ENCODE measurements at regions not wholly inside any gene's neighbourhood (a gene's known extent, or its start where the extent isn't known, plus 50 kb on each side); places are given as distances from the start of the nearest gene placed in this dataset.
A peak's percentile ranks its signal among the peaks of the same experiment; 100 is the strongest.

- DNase-seq: no peak
Observed at GRCh38 chr12:115857160-115857920, 420.2 kb downstream of the MED13L start.

DNA sequence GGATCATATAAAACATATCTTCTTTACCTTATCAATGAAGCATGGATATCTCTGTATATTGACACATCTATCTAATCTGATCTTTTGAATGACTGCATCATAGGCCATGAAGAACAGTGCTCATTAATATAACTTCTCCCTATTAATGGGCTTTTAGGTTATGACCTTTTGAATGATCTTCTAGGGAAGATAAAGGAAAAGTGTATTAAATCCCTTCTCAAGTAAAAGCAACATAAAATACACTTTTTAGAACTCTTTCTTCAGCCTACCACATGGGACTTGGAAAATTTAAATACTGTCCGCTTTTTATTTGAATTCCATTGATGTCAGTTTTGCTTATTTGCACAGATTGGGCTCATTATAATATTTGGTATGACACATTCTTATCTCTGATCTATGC lies 425.4 kb downstream of the MED13L start:
- DNase-seq: no peak

- no peak for DNase-seq
Observed at GRCh38 chr12:115850957-115851356, 426.5 kb downstream of the MED13L start.

DNA sequence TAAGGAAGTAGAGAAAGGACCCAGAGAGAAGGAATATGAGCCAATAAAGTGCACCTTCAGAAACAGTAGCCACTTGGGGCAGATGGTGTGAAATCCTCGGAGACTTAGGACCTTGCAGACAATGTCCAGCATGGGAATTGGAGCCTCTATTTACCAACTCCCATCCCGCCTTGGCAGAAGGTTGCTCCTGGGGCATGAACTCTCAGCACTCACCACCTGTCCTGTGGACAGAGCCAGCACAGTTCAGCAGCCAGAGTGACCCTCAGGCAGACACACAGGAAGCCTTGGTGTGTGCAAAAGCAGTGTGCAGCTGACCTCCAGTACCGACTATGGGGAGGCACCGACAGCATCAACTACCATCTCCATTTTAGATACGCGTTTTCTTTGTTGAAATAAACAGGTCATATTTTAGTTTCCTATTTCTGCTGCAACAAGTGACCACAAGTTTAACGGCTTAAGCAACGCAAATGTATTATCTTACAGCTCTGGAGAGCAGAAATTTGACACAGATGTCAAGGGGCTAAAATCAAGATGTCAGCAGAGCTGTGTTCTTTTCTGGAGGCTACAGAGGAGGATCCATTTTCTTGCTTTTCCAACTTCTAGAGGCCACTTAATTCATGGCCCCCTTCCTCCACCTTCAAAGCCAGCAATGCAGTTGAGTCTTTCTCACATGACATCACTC lies 428.1 kb downstream of the MED13L start:
- no peak for DNase-seq

DNA sequence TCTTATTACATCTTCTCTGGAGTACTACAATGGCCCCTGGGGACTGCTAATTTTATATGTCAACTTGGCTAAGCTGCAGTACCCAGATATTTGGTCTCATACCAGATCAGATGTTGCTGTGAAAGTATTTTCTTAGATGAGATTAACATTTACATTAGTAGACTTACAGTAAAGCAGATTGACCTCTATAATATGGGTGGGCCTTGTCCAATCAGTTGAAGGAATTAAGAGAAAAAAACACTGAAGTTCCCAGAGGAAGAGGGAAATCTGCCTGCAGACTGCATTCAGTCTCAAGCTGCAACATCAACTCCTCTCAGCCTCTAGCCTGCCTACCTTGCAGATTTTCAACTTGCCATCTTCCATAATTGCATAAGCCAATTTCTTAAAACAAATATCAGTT lies 430.1 kb downstream of the MED13L start:
- DNase-seq: no peak

GRCh38 chr12:115846516-115846915 lies 431.0 kb downstream of the MED13L start:
- DNase-seq: no peak

- DNase-seq: no peak
Observed at GRCh38 chr12:115840159-115840558, 437.3 kb downstream of the MED13L start.

- no peak for DNase-seq
Observed at GRCh38 chr12:115838952-115839351, 438.5 kb downstream of the MED13L start.

DNA sequence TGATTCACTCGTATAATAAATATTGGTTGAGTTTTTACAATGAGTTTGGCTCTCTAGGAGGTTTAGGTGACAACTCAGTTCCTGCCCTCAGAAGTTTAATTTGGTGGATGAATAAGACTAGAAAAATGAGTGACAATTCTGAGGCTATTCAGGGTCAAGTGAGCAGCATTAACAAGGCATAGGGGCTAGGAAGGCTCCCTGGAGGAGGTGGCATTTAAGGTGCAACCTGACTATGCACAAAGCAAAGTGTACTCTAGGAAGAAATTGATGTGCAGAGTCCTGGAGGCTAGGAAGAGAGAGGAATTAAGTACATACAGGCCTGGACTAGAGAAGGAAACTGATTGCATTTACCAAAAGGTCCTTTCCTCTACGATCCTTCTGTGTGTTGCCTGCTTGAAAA lies 440.3 kb downstream of the MED13L start:
- no peak for DNase-seq

DNA sequence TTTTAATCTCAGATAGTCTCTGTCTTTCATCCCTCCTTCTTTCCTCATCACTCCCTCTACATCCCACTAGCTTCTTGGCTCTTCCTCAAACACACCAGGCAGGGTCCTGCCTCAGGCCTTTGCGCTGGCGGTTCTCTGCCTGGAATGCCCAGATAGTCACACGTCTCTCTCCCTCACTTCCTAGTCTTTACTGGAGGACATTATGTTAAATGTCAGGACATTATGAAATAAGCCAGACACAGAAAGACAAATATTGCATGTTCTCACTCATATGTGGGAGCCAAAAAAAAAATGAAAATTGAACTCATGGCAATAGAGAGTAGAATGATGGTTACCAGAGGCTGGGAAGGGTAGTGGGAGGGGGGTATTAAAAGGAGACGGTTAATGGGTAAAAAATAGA lies 442.0 kb downstream of the MED13L start:
- DNase-seq: no peak

- DNase-seq: no peak
Observed at GRCh38 chr12:115833704-115834103, 443.8 kb downstream of the MED13L start.

DNA sequence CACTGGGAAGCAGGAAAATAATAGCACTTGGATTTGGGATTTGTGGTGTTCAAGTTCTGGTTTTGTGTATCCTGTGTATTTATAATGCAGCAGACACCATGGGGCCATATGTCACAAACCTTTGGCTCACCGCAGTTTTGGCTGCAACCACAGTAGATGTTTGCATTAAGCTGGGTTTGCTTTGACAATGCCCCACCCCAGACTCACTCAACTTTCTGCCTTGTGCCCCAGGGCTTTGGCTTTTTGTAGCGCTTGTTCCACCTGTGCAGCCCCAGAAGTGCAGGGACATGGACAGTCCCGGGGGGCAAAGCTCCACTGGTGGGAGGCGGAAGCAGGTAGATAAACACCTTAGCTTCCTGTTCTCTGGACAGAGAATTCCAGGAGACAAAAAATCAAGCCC lies 446.9 kb downstream of the MED13L start:
- DNase-seq: no peak

DNA sequence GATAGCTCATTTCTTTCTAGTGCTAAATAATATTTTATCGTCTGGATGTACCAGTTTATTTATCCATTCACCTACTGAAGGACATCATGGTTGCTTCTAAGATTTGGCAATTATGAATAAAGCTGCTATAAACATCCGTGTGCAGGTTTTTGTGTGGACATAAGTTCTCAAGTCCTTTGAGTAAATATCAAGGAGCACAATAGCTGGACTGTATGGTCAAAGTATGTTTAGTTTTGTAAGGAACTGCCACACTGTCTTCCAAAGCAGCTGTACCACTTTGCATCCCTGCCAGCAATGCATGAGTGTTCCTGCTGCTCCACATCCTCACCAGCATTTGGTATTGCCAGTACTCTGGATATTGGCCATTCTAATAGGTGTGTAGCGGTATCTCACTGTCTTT lies 447.4 kb downstream of the MED13L start:
- no peak for DNase-seq

GRCh38 chr12:115828168-115828567 lies 449.3 kb downstream of the MED13L start:
- DNase-seq: no peak

DNA sequence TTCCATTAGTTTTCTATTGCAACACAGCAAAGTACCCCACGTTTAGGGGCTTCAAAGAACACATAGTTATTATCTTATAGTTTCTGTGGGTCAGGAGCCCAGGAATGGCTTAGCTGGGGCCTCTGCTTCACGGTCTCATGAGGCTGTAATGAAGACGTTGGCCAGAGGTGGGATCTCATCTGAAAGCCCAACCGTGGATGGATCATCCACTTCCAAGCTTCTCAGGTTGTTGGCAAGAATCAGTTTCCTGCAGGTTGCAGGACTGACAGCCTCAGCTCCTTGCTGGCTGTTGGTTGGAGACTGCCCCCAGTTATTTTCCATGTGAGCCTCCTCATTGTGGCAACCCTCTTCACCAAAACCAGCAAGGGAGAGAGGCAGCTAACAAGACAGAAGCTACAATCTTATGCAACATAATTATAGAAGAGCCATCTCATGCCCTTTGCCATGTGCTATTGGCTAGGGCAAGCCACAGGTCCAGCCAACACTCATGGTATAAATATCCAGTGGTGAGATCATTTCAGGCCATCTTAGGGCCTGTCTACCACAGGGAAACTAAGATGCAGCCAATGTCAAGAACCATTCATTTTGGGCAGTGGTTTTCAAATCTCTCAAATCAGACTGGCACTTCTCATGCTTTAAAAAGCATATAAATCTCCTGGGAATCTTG lies 452.4 kb downstream of the MED13L start:
- no peak for DNase-seq

DNA sequence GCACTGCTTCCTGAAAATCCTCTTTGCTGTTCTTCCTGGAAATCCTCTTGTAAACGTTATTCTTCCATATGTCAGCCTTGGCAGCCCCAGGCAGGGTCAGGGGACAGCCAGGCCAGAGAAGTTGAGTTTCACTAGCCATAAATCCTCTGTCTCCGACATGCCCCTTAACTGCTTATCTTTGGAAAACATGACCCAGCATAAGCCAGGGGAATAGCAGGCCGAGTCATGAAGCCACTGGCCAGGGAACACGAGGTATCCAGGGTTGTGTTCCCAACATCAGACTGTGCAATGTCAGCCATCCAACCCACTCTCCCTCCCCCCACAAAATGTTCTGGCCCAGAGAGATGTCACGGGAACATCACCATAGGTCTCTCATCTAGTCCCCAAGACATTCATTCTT lies 453.9 kb downstream of the MED13L start:
- DNase-seq: no peak

DNA sequence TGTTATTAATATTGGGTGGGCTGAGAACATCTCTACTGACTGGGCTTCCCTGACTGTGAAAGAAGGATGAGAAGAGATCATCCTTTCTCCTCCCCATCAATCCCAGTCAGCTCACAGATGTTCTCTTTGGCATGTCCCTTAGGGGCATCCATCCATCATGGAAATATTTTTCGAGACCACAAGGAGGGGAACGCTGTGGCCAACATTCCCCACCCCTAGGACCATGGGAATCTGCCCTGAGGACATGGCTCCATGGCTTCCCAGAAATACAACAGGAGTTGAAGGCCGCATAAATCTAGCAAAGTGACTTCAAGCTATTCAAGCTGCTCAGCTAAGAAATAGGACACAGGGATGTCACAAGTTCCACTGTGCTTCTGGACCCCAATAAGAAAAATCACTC lies 456.8 kb downstream of the MED13L start:
- DNase-seq: no peak

DNA sequence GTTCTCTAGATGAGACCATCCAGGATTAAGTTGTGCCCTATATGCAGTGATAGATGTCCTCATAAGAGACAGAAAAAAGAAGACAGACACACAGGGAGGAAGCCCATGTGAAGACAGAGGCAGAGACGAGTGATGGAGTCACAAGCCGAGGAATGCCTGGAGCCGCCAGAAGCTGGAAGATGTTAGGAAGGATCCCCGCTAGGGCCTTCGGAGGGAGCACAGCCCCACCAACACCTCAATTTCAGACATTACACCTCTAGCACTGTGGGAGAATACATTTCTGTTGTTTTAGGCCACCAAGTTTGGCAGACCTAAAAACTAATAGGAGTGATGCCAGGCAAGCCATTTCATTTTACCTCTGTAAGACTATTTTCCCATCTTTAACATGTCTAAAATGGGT lies 458.5 kb downstream of the MED13L start:
- DNase-seq: no peak

GRCh38 chr12:115817389-115817788 lies 460.1 kb downstream of the MED13L start:
- peak; percentile 39 for DNase-seq

DNA sequence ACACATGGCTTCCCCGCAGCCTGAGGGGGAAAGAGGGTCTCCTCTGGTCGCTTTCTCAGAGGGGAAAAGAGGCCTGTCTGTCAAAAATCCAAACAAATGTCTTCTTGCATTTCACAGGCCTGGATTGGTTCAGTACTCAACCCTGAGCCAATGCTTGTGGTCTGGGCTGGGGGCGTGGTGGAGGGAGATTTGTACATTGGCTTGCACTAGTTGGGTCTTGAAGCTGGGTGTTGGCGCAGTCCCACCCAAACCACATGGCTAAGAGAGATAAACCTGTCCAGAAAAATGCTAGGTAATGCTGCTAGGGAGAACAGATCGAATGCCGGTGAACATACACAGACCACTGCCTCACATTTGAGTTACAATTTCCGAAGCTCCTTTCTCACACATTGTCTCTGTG lies 461.6 kb downstream of the MED13L start:
- no peak for DNase-seq

GRCh38 chr12:115813256-115813655 lies 464.2 kb downstream of the MED13L start:
- no peak for DNase-seq

GRCh38 chr12:115811929-115812328 lies 465.6 kb downstream of the MED13L start:
- DNase-seq: no peak

DNA sequence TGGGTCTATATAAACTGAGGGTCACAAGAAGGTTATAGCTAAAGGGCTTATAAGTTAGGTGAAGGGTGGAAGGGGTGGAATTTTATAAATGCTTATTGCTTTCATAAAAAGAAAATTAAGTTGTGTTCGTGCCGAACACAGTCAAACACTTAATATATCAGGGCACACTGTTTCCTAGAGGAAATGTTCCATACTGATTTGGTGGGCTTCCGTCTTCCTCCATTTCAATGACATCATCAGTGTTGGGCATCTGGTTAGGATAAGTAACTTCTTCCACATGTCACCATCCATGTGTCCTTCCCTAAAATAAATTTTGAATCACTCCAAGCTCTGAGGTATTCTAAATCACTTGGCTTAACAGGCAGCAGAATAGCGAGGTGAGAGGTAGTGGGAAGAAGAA lies 466.4 kb downstream of the MED13L start:
- no peak for DNase-seq

Data from SHP77 treated with DMSO at 0.1 percent for 48 hours (cell line).